ENCODE measurements at regions not wholly inside any gene's neighbourhood (a gene's known extent, or its start where the extent isn't known, plus 50 kb on each side); places are given as distances from the start of the nearest gene placed in this dataset.

DNA sequence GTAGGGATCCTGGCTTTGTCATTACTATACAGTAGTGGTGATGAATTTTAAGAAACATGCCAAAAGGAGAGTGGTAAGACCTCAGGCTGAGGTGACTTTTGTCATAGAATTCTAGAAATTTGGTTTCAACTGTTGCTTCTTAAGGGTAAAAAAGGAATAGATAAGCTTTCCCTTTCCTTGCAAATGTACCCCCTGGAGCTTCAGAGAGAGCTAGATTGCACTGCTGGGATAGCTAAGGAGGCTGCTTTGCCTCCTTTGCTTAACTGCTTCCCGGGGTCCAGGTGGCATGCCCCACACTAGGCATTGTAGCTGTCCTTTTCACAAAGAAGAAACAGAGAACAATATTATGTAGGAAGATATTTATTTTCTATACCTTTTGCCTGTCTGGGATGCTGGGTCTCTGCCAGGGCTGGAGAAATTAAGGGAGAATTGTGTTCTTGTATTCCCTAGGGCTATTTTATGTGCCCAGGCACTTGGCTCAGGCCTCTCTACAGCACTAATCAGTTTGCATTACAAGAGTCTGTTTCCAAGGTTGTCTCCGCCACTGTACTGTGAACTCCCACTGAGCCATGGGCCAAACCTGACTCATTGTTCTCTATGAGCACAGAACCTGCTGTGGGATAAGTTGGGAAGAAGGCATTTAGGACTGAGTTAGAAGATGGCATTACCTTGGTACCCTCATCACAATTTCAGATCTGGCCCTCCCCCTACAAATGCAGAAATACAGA, 460.0 kb downstream of the PDCD6IP start:
- TF ChIP-seq, protein P1, sequence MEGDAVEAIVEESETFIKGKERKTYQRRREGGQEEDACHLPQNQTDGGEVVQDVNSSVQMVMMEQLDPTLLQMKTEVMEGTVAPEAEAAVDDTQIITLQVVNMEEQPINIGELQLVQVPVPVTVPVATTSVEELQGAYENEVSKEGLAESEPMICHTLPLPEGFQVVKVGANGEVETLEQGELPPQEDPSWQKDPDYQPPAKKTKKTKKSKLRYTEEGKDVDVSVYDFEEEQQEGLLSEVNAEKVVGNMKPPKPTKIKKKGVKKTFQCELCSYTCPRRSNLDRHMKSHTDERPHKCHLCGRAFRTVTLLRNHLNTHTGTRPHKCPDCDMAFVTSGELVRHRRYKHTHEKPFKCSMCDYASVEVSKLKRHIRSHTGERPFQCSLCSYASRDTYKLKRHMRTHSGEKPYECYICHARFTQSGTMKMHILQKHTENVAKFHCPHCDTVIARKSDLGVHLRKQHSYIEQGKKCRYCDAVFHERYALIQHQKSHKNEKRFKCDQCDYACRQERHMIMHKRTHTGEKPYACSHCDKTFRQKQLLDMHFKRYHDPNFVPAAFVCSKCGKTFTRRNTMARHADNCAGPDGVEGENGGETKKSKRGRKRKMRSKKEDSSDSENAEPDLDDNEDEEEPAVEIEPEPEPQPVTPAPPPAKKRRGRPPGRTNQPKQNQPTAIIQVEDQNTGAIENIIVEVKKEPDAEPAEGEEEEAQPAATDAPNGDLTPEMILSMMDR (IDR thresholded peaks at IDR 0.05; ENCODE audit: low read depth, low read length) = no peak
- no peak for TF ChIP-seq EZH2phosphoT487 (IDR thresholded peaks at IDR 0.05; ENCODE audit: low read depth)
